AG04449 (cell line): ENCODE measurements at regions not wholly inside any gene's neighbourhood (a gene's known extent, or its start where the extent isn't known, plus 50 kb on each side); places are given as distances from the start of the nearest gene placed in this dataset.

ENCODE experiments used
- CTCF ChIA-PET: fragments of 350-600 bp; formaldehyde crosslinking; extraction: SDS; loops from one replicate; lab custom pipeline; 2021; ENCODE audit warnings: antibody characterized with exemption; lab: Yijun Ruan, JAX
- POLR2A ChIA-PET: fragments of 400-600, 350-600 bp; formaldehyde crosslinking; extraction: SDS; loops from one replicate; lab custom pipeline; 2020; ENCODE audit warnings: antibody characterized with exemption, inconsistent platforms; lab: Yijun Ruan, JAX
- DNase-seq: peaks from one replicate; pipeline ENCODE4 v3.0.0-alpha.2; 2010; ENCODE audit warnings: low read depth, low spot score
- H3K4me3 ChIP-seq: 2 replicates; pipeline ENCODE4 v1.5.1; 2011; ENCODE audit warnings: low read depth, mild to moderate bottlenecking, control low read depth, low read length
- CTCF ChIP-seq: IDR thresholded peaks from one replicate; pipeline ENCODE4 v1.5.1; 2011; ENCODE audit warnings: mild to moderate bottlenecking, moderate library complexity, low read length, control low read depth, inconsistent platforms; ENCODE audit not compliant: insufficient read depth; ENCODE audit errors: missing control alignments

- DNase-seq: no peak
- no peak overlapping the region for H3K4me3 ChIP-seq
- POLR2A ChIA-PET: no interaction called here
- no peak for TF ChIP-seq CTCF
- CTCF ChIA-PET: no interaction called here
Measured at GRCh38 chr3:61450866-61451265, 110.5 kb upstream of the PTPRG start.

- H3K4me3 ChIP-seq: no peak overlapping the region
- POLR2A ChIA-PET: interaction anchor here (0.9 kb wide), 1 partner anchor 110 kb away, joined by 3 read pairs; the partner anchor contains the start of gene PTPRG
- no peak for TF ChIP-seq CTCF
- DNase-seq: no peak
- CTCF ChIA-PET: no interaction called here
Measured at GRCh38 chr3:61451841-61452240, 109.5 kb upstream of the PTPRG start.

GRCh38 chr3:61452535-61453090 is 108.8 kb upstream of the PTPRG start:
- peak; percentile 31 for DNase-seq
- TF ChIP-seq CTCF: no peak
- no peak overlapping the region for H3K4me3 ChIP-seq
- CTCF ChIA-PET: no interaction called here
- POLR2A ChIA-PET: interaction anchor here (0.9 kb wide), 1 partner anchor 109 kb away, joined by 3 read pairs; the partner anchor contains the start of gene PTPRG

DNA sequence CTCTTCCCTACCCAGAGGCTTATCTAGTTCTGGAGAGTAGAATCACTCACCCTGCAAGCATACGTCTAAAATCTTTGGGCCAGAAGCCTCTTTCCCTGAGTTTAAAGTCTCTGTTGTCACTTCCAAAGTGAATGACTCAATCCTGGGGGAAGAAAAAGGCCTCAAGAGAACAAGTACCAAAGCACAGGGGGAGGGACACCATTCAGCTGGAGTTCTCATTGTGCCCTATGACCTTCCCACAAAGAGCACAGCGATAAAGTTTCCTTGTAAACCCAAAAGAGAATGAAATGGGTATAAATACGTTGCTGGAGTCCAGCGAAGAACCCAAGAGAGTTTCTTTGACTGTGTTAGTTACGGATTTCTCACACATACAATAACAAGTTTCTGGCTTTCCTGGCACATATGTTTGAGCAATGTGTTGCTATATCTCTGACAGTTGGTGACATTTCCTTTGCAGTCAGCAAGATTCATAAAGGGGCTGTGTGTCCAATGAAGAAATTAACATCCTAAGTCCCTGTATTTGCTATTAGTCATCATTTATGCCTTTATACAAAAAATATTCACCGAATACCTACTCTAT is 107.3 kb upstream of the PTPRG start:
- CTCF ChIA-PET: no interaction called here
- no peak overlapping the region for H3K4me3 ChIP-seq
- no peak for TF ChIP-seq CTCF
- DNase-seq: no peak
- POLR2A ChIA-PET: no interaction called here

- H3K4me3 ChIP-seq: no peak overlapping the region
- CTCF ChIA-PET: no interaction called here
- peak; percentile 16 for DNase-seq
- no peak for TF ChIP-seq CTCF
- POLR2A ChIA-PET: no interaction called here
Measured at GRCh38 chr3:61454801-61455200, 106.6 kb upstream of the PTPRG start.

GRCh38 chr3:61460636-61461035 is 100.7 kb upstream of the PTPRG start:
- ChIA-PET POLR2A (no interaction called here), CTCF (no interaction called here)
- no peak for DNase-seq
- no peak for TF ChIP-seq CTCF
- no peak overlapping the region for H3K4me3 ChIP-seq
